Adrenal gland (tissue), 9 donors: ENCODE measurements at regions not wholly inside any gene's neighbourhood (a gene's known extent, or its start where the extent isn't known, plus 50 kb on each side); places are given as distances from the start of the nearest gene placed in this dataset.

ENCODE experiments used
- DNase-seq, 7 donors: peaks; one replicate each; pipeline ENCODE4 v3.0.0-alpha.2; 2019 to 2020
- H3K27ac ChIP-seq, 5 donors: fragments of 200-600 bp; sonication (generic) in 4 of 5; 1 replicate in 3 of 5; 2 replicates in 2 of 5; pipeline versions ENCODE4 v1.5.1 to v1.8.0; 2016 to 2020; ENCODE audit warnings: mild to moderate bottlenecking in 1 of 5
- H3K27me3 ChIP-seq: fragments of 200-600 bp; 2 replicates; pipeline ENCODE4 v1.8.0; 2021
- H3K36me3 ChIP-seq, 2 donors: fragments of 200-600 bp; replicated peaks in 1 of 2; 1 replicate in 1 of 2; 2 replicates in 1 of 2; pipeline versions ENCODE4 v1.5.1 to v1.8.0; 2018 to 2022
- H3K4me1 ChIP-seq, 2 donors: fragments of 200-600 bp; replicated peaks in 1 of 2; 1 replicate in 1 of 2; 2 replicates in 1 of 2; pipeline versions ENCODE4 v1.5.1 to v1.8.0; 2018 to 2021
- H3K4me3 ChIP-seq, 4 donors: fragments of 200-600 bp; sonication (generic) in 3 of 4; one replicate each; pipeline ENCODE4 v1.5.1; 2016 to 2018
- H3K9me3 ChIP-seq, 3 donors: fragments of 200-600 bp; sonication (generic) in 1 of 3; replicated peaks in 1 of 3; 1 replicate in 2 of 3; 2 replicates in 1 of 3; pipeline versions ENCODE4 v1.5.1 to v1.8.0; 2016 to 2021
- POLR2A ChIP-seq, 2 donors: fragments of 450-650 bp; IDR thresholded peaks; one replicate each; pipeline ENCODE4 v1.6.1; 2017; ENCODE audit warnings: antibody characterized with exemption in 2 of 2, mild to moderate bottlenecking in 2 of 2, moderate library complexity in 1 of 2
- WGBS, 4 donors: extraction: QIAGEN DNeasy Blood & Tissue Kit in 2 of 4; methylation state at CpG; one replicate each; pipeline versions ENCODE4 v1.1.5 to v1.1.7; 2013 to 2017; 5-methylcytosine and 5-hydroxymethylcytosine counted together
- intact Hi-C, 2 donors: fragments of 100-400 bp; cut with DNase I; formaldehyde crosslinking; loops; one replicate each; pipeline versions ENCODE4 v1.14.1 to v1.15.0; 2022 to 2023
- TF ChIP-seq, protein P1 (sequence below), 6 experiments: fragments of 450-650 bp in 4 of 6; fragments of 200-600 bp in 2 of 6; sonication (generic) in 1 of 6; IDR thresholded peaks; 1 replicate in 5 of 6; 2 replicates in 1 of 6; pipeline versions ENCODE4 v1.5.1 to v1.8.0; 2016 to 2021; ENCODE audit warnings: antibody characterized with exemption in 6 of 6, mild to moderate bottlenecking in 2 of 6, moderate library complexity in 1 of 6
- donor health status: healthy with polysubstance abuse.
- donor health status: Bipolar disorder and iron deficiency.
- donor health status: DM: yes; HTN: yes; CAD: no.
- donor health status: DM: no; HTN: no; CAD: no.
- donor health status: DM: no; HTN: no; CAD: no.

DNA sequence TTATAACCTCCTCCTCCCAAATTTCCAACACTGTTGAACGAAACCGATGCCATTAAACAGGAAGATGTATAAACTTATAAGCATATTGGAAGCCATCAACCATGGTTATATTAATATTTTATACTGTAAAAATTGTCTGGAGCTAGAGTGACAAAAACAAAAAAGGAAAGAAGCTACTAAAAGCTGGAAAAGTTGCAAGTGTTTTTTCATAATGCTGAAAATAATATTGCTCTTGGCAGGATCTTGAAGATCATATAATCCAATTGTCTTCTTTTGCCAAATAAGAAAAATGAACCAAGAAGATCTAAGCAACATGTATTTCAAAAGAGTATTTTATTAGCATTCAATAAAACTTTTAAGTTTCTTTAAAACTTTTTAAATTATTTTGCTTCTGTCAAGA, 268.9 kb upstream of the HSF2 start:
- WGBS, 4 donors, result 88 to 100% (median 90%) methylated on average over 2 of the region's 2 CpGs

DNA sequence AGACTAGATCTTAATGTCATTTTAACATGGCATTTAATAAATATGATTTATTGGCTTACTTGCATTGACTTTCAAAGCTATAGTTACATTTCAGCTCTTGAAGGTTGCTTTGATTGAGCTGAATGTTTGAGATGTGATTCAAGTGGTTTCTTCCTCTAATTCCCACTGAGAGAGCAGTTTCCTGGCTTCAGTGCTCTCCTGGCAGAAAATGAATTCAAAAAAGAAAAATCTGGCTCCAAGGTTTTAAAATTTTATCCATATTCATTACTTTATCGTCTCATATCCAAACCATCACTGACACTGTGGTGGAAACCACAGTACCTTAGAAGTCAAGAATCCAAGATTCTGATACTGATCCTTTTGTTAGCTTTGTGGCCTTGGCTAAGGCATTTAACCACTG, 263.1 kb upstream of the HSF2 start:
- intact Hi-C loops, result no loop called here
- H3K4me3 ChIP-seq, result no peak overlapping the region
- no peak for DNase-seq
- H3K9me3 ChIP-seq, result no peaks in the 10 kb centered on the region
- 68 to 91% (median 81%) methylated on average over 1 of the region's 1 CpG for WGBS, 4 donors
- no peaks in the 10 kb centered on the region for H3K36me3 ChIP-seq
- H3K27me3 ChIP-seq, result no peaks in the 10 kb centered on the region
- H3K27ac ChIP-seq, result no peak overlapping the region
- TF ChIP-seq, protein P1, sequence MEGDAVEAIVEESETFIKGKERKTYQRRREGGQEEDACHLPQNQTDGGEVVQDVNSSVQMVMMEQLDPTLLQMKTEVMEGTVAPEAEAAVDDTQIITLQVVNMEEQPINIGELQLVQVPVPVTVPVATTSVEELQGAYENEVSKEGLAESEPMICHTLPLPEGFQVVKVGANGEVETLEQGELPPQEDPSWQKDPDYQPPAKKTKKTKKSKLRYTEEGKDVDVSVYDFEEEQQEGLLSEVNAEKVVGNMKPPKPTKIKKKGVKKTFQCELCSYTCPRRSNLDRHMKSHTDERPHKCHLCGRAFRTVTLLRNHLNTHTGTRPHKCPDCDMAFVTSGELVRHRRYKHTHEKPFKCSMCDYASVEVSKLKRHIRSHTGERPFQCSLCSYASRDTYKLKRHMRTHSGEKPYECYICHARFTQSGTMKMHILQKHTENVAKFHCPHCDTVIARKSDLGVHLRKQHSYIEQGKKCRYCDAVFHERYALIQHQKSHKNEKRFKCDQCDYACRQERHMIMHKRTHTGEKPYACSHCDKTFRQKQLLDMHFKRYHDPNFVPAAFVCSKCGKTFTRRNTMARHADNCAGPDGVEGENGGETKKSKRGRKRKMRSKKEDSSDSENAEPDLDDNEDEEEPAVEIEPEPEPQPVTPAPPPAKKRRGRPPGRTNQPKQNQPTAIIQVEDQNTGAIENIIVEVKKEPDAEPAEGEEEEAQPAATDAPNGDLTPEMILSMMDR (IDR thresholded peaks at IDR 0.05), result no peak
- TF ChIP-seq POLR2A (IDR thresholded peaks at IDR 0.05), result no peak
- H3K4me1 ChIP-seq, result no peaks in the 10 kb centered on the region

More for the DNA sequence above, 268.9 kb upstream of the HSF2 start:
- H3K4me3 ChIP-seq, result no peak overlapping the region
- DNase-seq, result no peak
- TF ChIP-seq POLR2A (IDR thresholded peaks at IDR 0.05), result no peak
- TF ChIP-seq, protein P1 (IDR thresholded peaks at IDR 0.05), result no peak
- H3K36me3 ChIP-seq, result no peaks in the 10 kb centered on the region
- intact Hi-C loops, result no loop called here
- H3K9me3 ChIP-seq, result no peaks in the 10 kb centered on the region
- H3K27ac ChIP-seq, result no peak overlapping the region
- H3K4me1 ChIP-seq, result no peaks in the 10 kb centered on the region
- no peaks in the 10 kb centered on the region for H3K27me3 ChIP-seq

DNA sequence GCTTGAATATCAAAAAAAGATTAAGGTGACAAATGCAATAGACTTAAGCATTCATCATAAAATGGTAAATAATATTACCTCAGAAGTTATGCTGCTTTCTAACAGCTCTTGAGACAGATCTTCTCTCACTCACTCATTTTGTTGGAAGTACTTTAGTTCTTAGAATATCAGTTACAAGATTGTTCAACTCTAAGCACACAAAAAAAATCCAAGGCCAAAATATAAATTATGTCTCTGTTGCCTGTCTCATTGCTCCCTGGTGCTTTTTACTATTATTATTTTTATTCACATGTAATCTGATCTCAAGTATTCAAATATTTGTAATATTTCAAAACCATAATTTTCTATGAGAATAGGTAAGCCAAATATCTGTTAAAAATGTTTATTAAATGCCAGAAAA, 259.4 kb upstream of the HSF2 start:
- H3K27me3 ChIP-seq, result no peaks in the 10 kb centered on the region
- no peak overlapping the region for H3K4me3 ChIP-seq
- intact Hi-C loops, result no loop called here
- no peak overlapping the region for H3K27ac ChIP-seq
- TF ChIP-seq, protein P1 (IDR thresholded peaks at IDR 0.05), result no peak
- no peak for TF ChIP-seq POLR2A (IDR thresholded peaks at IDR 0.05)
- H3K36me3 ChIP-seq, result no peaks in the 10 kb centered on the region
- H3K4me1 ChIP-seq, result no peaks in the 10 kb centered on the region
- no peak for DNase-seq
- H3K9me3 ChIP-seq, result no peaks in the 10 kb centered on the region

DNA sequence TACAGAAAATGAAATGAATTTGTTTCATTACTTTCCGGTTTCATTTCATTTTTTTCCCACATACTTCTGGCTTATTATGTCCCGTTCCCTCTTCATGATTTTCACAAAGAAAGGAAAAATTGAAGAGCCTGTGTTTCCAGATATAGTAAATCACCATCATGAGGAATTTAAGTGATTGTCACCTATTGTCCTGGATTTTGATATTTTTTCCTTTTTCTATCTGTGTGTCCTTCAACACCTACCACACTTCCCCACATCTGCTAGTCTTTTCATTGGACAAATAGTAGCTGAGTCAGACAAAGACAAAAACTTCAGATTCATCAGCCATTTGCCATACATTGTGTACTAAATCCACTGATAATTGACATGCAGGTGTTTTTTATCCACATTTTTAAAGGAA, 258.2 kb upstream of the HSF2 start:
- DNase-seq, result no peak
- no peak overlapping the region for H3K4me3 ChIP-seq
- 80 to 86% (median 84%) methylated on average over 2 of the region's 2 CpGs for WGBS, 4 donors
- H3K4me1 ChIP-seq, result no peaks in the 10 kb centered on the region
- H3K27ac ChIP-seq, result no peak overlapping the region
- no peaks in the 10 kb centered on the region for H3K27me3 ChIP-seq
- no peaks in the 10 kb centered on the region for H3K36me3 ChIP-seq
- no peak for TF ChIP-seq POLR2A (IDR thresholded peaks at IDR 0.05)
- TF ChIP-seq, protein P1 (IDR thresholded peaks at IDR 0.05), result no peak
- H3K9me3 ChIP-seq, result no peaks in the 10 kb centered on the region
- intact Hi-C loops, result no loop called here
